Loucy (cell line): ENCODE measurements at regions not wholly inside any gene's neighbourhood (a gene's known extent, or its start where the extent isn't known, plus 50 kb on each side); places are given as distances from the start of the nearest gene placed in this dataset.

ENCODE experiments used
- EZH2phosphoT487 ChIP-seq: fragments of 200-600 bp; IDR thresholded peaks from 2 replicates; pipeline ENCODE4 v1.6.1; 2018; ENCODE audit warnings: antibody characterized with exemption, mild to moderate bottlenecking, moderate library complexity, borderline replicate concordance
- TF ChIP-seq, protein P1 (sequence below): fragments of 200-600 bp; sonication (generic); conservative IDR thresholded peaks from 2 replicates; pipeline ENCODE4 v1.5.1; 2014; ENCODE audit warnings: mild to moderate bottlenecking, antibody characterized with exemption, low read length

GRCh38 chr3:105199217-105199616 lies 167.5 kb upstream of the ALCAM start:
- TF ChIP-seq, protein P1, sequence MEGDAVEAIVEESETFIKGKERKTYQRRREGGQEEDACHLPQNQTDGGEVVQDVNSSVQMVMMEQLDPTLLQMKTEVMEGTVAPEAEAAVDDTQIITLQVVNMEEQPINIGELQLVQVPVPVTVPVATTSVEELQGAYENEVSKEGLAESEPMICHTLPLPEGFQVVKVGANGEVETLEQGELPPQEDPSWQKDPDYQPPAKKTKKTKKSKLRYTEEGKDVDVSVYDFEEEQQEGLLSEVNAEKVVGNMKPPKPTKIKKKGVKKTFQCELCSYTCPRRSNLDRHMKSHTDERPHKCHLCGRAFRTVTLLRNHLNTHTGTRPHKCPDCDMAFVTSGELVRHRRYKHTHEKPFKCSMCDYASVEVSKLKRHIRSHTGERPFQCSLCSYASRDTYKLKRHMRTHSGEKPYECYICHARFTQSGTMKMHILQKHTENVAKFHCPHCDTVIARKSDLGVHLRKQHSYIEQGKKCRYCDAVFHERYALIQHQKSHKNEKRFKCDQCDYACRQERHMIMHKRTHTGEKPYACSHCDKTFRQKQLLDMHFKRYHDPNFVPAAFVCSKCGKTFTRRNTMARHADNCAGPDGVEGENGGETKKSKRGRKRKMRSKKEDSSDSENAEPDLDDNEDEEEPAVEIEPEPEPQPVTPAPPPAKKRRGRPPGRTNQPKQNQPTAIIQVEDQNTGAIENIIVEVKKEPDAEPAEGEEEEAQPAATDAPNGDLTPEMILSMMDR = no peak
- no peak for TF ChIP-seq EZH2phosphoT487
